Astrocyte (in vitro differentiated cells and primary cell): ENCODE measurements at regions not wholly inside any gene's neighbourhood (a gene's known extent, or its start where the extent isn't known, plus 50 kb on each side); places are given as distances from the start of the nearest gene placed in this dataset.

Source experiments
- DNase-seq: peaks from one replicate; pipeline ENCODE4 v3.0.0-alpha.2; 2010; ENCODE audit warnings: low read depth
- FAIRE-seq: peaks from 2 replicates; lab custom pipeline; 2011; peaks lifted over from hg19 to GRCh38; lab: Jason Lieb, UNC
- H2AFZ ChIP-seq: 2 replicates; pipeline ENCODE4 v1.6.0; 2012; ENCODE audit warnings: low read depth, low read length, inconsistent platforms
- H3K27ac ChIP-seq: 2 replicates; pipeline ENCODE4 v1.5.1; 2011; ENCODE audit warnings: low read depth, low read length, inconsistent platforms
- H3K27me3 ChIP-seq: 2 replicates; pipeline ENCODE4 v1.6.0; 2011; ENCODE audit warnings: low read length, inconsistent platforms; ENCODE audit not compliant: insufficient read depth
- H3K36me3 ChIP-seq: 2 replicates; pipeline ENCODE4 v1.5.1; 2011; ENCODE audit warnings: low read length, inconsistent platforms; ENCODE audit not compliant: insufficient read depth
- H3K4me1 ChIP-seq: 2 replicates; pipeline ENCODE4 v1.5.1; 2011; ENCODE audit warnings: low read length, inconsistent platforms; ENCODE audit not compliant: insufficient read depth
- H3K4me2 ChIP-seq: 2 replicates; pipeline ENCODE4 v1.6.0; 2012; ENCODE audit warnings: low read length, inconsistent platforms
- H3K4me3 ChIP-seq: 2 replicates; pipeline ENCODE4 v1.5.1; 2011; ENCODE audit warnings: low read depth, mild to moderate bottlenecking, low read length, inconsistent platforms; ENCODE audit not compliant: insufficient read depth
- H3K79me2 ChIP-seq: 2 replicates; pipeline ENCODE4 v1.6.0; 2012; ENCODE audit warnings: mild to moderate bottlenecking, low read length, inconsistent platforms; ENCODE audit not compliant: insufficient read depth
- H3K9ac ChIP-seq: 2 replicates; pipeline ENCODE4 v1.6.0; 2012; ENCODE audit warnings: mild to moderate bottlenecking, low read length, inconsistent platforms
- H3K9me3 ChIP-seq: 2 replicates; pipeline ENCODE4 v1.5.1; 2012; ENCODE audit warnings: low read depth, mild to moderate bottlenecking, low read length, inconsistent platforms; ENCODE audit not compliant: insufficient read depth
- H4K20me1 ChIP-seq: 2 replicates; pipeline ENCODE4 v1.6.0; 2012; ENCODE audit warnings: low read length, inconsistent platforms; ENCODE audit not compliant: insufficient read depth
- H3K27ac Mint-ChIP-seq: one replicate; pipeline ENCODE4 v1.8.0; 2021; ENCODE audit warnings: mild to moderate bottlenecking, mixed read lengths; ENCODE audit not compliant: unreplicated experiment
- H3K27me3 Mint-ChIP-seq: one replicate; pipeline ENCODE4 v1.8.0; 2021; ENCODE audit warnings: low read depth, mixed read lengths; ENCODE audit not compliant: unreplicated experiment
- H3K36me3 Mint-ChIP-seq: one replicate; pipeline ENCODE4 v1.8.0; 2021; ENCODE audit warnings: low read depth, mixed read lengths; ENCODE audit not compliant: unreplicated experiment
- H3K4me1 Mint-ChIP-seq: one replicate; pipeline ENCODE4 v1.8.0; 2021; ENCODE audit warnings: low read depth, mixed read lengths; ENCODE audit not compliant: unreplicated experiment
- H3K4me3 Mint-ChIP-seq: one replicate; pipeline ENCODE4 v1.8.0; 2021; ENCODE audit warnings: mild to moderate bottlenecking, moderate library complexity, mixed read lengths; ENCODE audit not compliant: unreplicated experiment
- H3K9me3 Mint-ChIP-seq: one replicate; pipeline ENCODE4 v1.8.0; 2021; ENCODE audit warnings: mild to moderate bottlenecking, mixed read lengths; ENCODE audit not compliant: unreplicated experiment
- CTCF ChIP-seq: IDR thresholded peaks from 2 replicates; pipeline ENCODE4 v1.5.1; 2011; ENCODE audit warnings: low read depth, mild to moderate bottlenecking, inconsistent platforms, low read length, moderate library complexity; ENCODE audit not compliant: insufficient read depth
- EZH2 ChIP-seq: IDR thresholded peaks from 2 replicates; pipeline ENCODE4 v1.6.1; 2012; ENCODE audit warnings: mild to moderate bottlenecking, low read length, inconsistent platforms; ENCODE audit not compliant: insufficient read depth

GRCh38 chr11:8766988-8767374, 84.4 kb downstream of the RPL27A start:
- Histone ChIP-seq H3K27me3 (no peaks in the 10 kb centered on the region), H3K4me1 (peaks cover 53% of the 10 kb centered on the region), H3K4me3 (peak overlapping the region; percentile 26), H4K20me1 (peaks cover 18% of the 10 kb centered on the region), H3K4me2 (peak overlapping the region; percentile 76), H3K9ac (peak overlapping the region; percentile 82), H2AFZ (no peak overlapping the region), H3K79me2 (peaks cover 50% of the 10 kb centered on the region), H3K36me3 (no peaks in the 10 kb centered on the region), H3K9me3 (no peaks in the 10 kb centered on the region), H3K27ac (peak overlapping the region; percentile 97)
- peak overlapping the region; percentile 91 for H3K27ac Mint-ChIP-seq
- no peak for DNase-seq
- no peak overlapping the region for H3K4me3 Mint-ChIP-seq
- FAIRE-seq: no peak
- peaks cover 2% of the 10 kb centered on the region for H3K9me3 Mint-ChIP-seq
- H3K27me3 Mint-ChIP-seq: no peaks in the 10 kb centered on the region
- H3K36me3 Mint-ChIP-seq: peaks cover 12% of the 10 kb centered on the region
- peaks cover 52% of the 10 kb centered on the region for H3K4me1 Mint-ChIP-seq
- TF ChIP-seq EZH2: no peak
- no peak for TF ChIP-seq CTCF

- no peaks in the 10 kb centered on the region for H3K27me3 Mint-ChIP-seq
- DNase-seq: peak; percentile 84
- H2AFZ ChIP-seq: no peak overlapping the region
- peaks cover 14% of the 10 kb centered on the region for H4K20me1 ChIP-seq
- H3K4me1 Mint-ChIP-seq: peaks cover 57% of the 10 kb centered on the region
- H3K9me3 ChIP-seq: no peaks in the 10 kb centered on the region
- H3K36me3 Mint-ChIP-seq: peaks cover 12% of the 10 kb centered on the region
- H3K4me3 ChIP-seq: no peak overlapping the region
- peak overlapping the region; percentile 91 for H3K27ac Mint-ChIP-seq
- H3K4me3 Mint-ChIP-seq: peak overlapping the region; percentile 42
- peak overlapping the region; percentile 76 for H3K4me2 ChIP-seq
- H3K27me3 ChIP-seq: no peaks in the 10 kb centered on the region
- peak overlapping the region; percentile 97 for H3K27ac ChIP-seq
- peak overlapping the region; percentile 82 for H3K9ac ChIP-seq
- peaks cover 2% of the 10 kb centered on the region for H3K9me3 Mint-ChIP-seq
- H3K4me1 ChIP-seq: peaks cover 59% of the 10 kb centered on the region
- no peaks in the 10 kb centered on the region for H3K36me3 ChIP-seq
- H3K79me2 ChIP-seq: peaks cover 52% of the 10 kb centered on the region
- FAIRE-seq: no peak
- TF ChIP-seq CTCF: no peak
- TF ChIP-seq EZH2: no peak
Measured at GRCh38 chr11:8767466-8768142, 85.0 kb downstream of the RPL27A start.
